Retinal pigment epithelial cell (primary cell): ENCODE measurements at regions not wholly inside any gene's neighbourhood (a gene's known extent, or its start where the extent isn't known, plus 50 kb on each side); places are given as distances from the start of the nearest gene placed in this dataset.

ENCODE experiments used
- DNase-seq: peaks from one replicate; pipeline ENCODE4 v3.0.0-alpha.2; 2010; ENCODE audit warnings: low read depth
- H3K4me3 ChIP-seq: 2 replicates; pipeline ENCODE4 v1.5.1; 2011; ENCODE audit warnings: mild to moderate bottlenecking, low read length, control low read depth, moderate library complexity
- TF ChIP-seq, protein P1 (sequence below): conservative IDR thresholded peaks from 2 replicates; pipeline ENCODE4 v1.5.1; 2011; ENCODE audit warnings: low read depth, low read length, control low read depth, inconsistent platforms

DNA sequence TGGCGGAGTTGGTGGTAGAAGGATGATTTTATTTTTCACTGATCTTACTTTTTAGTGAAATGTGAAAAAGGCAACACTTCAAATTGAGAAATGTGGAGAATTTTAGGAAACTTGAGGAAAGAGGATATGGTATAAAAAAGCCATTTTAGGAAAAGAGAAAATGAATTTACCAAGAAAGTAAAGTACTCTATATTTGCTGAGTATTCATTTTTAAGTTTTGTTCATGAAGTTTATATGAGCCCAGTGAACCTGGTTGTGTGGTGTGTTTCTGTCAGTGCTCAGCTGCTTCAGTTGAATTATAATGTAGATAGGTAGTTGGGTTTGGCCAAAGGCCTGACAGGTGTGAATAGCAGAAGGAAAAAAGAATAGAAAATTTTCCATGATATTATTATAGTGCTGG is 345.5 kb upstream of the FSTL5 start:
- TF ChIP-seq, protein P1, sequence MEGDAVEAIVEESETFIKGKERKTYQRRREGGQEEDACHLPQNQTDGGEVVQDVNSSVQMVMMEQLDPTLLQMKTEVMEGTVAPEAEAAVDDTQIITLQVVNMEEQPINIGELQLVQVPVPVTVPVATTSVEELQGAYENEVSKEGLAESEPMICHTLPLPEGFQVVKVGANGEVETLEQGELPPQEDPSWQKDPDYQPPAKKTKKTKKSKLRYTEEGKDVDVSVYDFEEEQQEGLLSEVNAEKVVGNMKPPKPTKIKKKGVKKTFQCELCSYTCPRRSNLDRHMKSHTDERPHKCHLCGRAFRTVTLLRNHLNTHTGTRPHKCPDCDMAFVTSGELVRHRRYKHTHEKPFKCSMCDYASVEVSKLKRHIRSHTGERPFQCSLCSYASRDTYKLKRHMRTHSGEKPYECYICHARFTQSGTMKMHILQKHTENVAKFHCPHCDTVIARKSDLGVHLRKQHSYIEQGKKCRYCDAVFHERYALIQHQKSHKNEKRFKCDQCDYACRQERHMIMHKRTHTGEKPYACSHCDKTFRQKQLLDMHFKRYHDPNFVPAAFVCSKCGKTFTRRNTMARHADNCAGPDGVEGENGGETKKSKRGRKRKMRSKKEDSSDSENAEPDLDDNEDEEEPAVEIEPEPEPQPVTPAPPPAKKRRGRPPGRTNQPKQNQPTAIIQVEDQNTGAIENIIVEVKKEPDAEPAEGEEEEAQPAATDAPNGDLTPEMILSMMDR: no peak
- no peak for DNase-seq
- H3K4me3 ChIP-seq: no peak overlapping the region

DNA sequence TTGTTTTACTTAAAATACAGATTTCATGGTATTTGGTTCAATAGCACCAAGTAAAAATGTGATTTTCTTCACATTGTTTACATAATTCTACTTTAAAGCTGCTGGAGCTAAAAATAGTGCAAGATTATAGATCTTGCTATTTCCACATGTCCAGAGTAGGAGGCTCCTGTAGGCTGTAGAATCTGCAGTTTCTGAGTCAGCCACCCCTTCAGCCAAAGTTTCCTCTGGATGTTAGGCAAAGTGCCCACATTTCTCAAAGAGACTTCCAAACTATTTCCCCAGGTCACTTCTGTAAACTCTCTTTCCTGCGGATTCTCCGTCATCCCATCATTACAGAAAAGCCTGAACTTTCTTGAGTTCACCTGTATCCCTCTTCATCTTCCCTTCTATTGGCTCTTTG is 342.5 kb upstream of the FSTL5 start:
- TF ChIP-seq, protein P1: no peak
- peak; percentile 91 for DNase-seq
- peak overlapping the region; percentile 25 for H3K4me3 ChIP-seq

DNA sequence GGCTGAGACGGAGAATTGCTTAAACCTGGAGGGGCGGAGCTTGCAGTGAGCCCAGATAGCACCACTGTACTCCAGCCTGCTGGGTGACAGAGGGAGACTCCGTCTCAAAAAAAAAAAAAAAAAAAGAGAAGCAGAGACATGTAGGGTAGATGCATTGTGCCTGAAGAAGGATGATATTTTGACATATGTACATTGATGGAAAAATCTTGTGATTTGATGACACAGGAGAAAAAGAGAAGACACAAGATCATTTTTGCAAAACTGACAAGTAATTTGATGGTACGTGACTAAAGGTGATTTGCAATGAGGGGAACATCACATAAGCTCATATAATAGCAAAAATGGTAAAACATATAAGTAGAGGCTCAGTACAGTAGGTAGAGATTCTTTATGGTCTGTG is 340.1 kb upstream of the FSTL5 start:
- no peak overlapping the region for H3K4me3 ChIP-seq
- TF ChIP-seq, protein P1: no peak
- no peak for DNase-seq

DNA sequence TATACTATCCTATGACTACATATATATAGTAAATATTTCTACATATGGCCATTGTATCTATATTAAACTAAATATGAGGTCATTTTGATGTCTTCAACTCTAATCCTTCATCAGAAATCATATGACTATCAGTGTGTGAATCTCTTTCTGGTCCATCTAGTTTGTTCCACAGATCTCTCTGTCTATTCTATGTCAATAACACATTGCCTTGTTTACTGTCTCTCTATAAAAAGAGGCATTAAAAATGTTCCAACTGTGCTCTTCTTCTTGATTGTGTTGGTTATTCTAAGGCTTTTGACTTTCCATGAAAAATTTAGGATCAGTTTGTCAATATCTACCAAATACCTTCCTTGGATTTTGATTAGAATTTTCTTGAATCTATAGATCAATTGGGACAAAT is 338.3 kb upstream of the FSTL5 start:
- TF ChIP-seq, protein P1: no peak
- H3K4me3 ChIP-seq: no peak overlapping the region
- DNase-seq: no peak

DNA sequence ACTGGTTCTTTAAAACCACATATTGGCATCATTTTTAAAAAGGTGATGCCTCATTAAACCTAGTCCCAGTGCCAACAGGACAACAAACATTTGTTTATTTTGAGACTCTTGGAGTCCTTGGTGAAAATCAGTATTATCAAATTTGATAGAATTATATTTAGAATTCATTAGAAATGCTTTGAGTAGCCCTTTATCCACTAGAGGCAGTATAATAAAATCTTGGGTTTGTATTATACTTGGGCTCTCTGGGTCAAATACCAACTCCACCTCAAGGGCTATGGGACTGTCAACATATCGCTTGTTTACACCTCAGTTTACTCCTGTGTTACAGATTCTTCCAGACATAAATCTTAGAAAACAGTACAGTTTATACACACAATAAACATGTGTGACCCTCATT is 335.7 kb upstream of the FSTL5 start:
- DNase-seq: no peak
- no peak overlapping the region for H3K4me3 ChIP-seq
- TF ChIP-seq, protein P1: peak; percentile 41

DNA sequence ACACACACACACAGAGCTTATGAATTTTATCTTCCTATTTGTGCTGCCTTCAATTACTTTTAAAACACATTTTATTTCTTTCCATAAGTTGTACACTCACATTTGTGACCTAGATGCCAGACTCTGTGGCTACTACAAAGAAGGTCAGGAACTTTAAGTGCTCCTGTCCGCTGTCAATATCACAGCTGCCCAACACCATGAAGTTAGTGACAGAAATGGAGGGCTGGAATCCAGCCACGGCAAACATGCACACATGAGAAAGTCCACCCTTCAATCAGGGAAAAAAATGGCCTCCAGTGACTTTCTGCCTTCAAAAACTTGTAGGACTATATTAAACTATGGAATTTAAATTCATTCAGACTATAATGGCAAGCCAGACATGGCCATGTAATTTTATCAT is 334.4 kb upstream of the FSTL5 start:
- TF ChIP-seq, protein P1: no peak
- H3K4me3 ChIP-seq: no peak overlapping the region
- no peak for DNase-seq

DNA sequence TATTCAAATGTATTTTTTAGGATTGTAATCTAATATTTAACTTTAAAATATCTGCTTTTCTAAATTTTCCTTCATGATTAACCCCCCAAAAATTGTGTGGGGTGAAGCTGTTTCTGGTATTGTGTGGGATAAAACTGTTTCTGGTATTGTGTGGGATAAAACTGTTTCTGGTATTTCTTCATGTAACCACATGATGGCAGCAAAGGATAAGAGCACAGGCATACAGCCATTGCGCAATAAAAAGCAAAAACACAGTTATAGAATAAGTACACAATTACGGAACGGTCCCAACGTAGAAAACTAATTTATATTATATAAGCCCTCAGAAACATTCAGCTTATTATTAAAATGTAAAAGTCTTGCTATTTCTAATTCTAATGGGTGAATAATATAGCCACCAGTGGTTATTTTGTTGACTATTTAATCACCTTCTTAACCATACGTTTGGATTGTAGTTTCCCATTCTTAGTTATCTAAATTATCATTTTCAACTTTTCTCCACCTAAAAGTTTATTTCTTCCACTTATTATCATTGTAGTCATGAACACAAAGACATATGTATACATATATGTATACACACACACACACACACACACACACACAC is 333.9 kb upstream of the FSTL5 start:
- H3K4me3 ChIP-seq: peak overlapping the region; percentile 3
- TF ChIP-seq, protein P1: peak; percentile 72
- no peak for DNase-seq
